Heart right ventricle (tissue), 16 donors: ENCODE measurements at regions not wholly inside any gene's neighbourhood (a gene's known extent, or its start where the extent isn't known, plus 50 kb on each side); places are given as distances from the start of the nearest gene placed in this dataset.
A peak's percentile ranks its signal among the peaks of the same experiment; 100 is the strongest.

Source experiments
- ATAC-seq, 8 donors: fragments of 200-7000 bp; cut with Tn5 transposase; one replicate each; pipeline ENCODE4 v1.9.1; 2020; ENCODE audit warnings: mild to moderate bottlenecking in 8 of 8, moderate library complexity in 8 of 8, moderate number of reproducible peaks in 1 of 8
- DNase-seq, 2 donors: peaks; one replicate each; pipeline ENCODE4 v3.0.0-alpha.2; 2020
- H3K27ac ChIP-seq, 10 donors: fragments of 200-600 bp; sonication (generic) in 2 of 10; one replicate each; pipeline versions ENCODE4 v1.5.0 to v1.8.0; 2020 to 2022; ENCODE audit warnings: mild to moderate bottlenecking in 3 of 10
- H3K27me3 ChIP-seq, 7 donors: fragments of 200-600 bp; one replicate each; pipeline ENCODE4 v1.8.0; 2021 to 2022; ENCODE audit warnings: mild to moderate bottlenecking in 2 of 7
- H3K36me3 ChIP-seq, 9 donors: fragments of 200-600 bp; sonication (generic) in 1 of 9; one replicate each; pipeline versions ENCODE4 v1.5.0 to v1.8.0; 2020 to 2022; ENCODE audit warnings: mild to moderate bottlenecking in 2 of 9
- H3K4me1 ChIP-seq, 9 donors: fragments of 200-600 bp; sonication (generic) in 1 of 9; one replicate each; pipeline versions ENCODE4 v1.5.0 to v1.8.0; 2020 to 2022; ENCODE audit warnings: mild to moderate bottlenecking in 4 of 9
- H3K4me3 ChIP-seq, 10 donors: fragments of 200-600 bp; sonication (generic) in 2 of 10; one replicate each; pipeline versions ENCODE4 v1.5.0 to v1.8.0; 2020 to 2022; ENCODE audit warnings: mild to moderate bottlenecking in 7 of 10, moderate library complexity in 2 of 10
- H3K9me3 ChIP-seq, 11 donors: fragments of 200-600 bp in 10 of 11; sonication (generic) in 2 of 11; one replicate each; pipeline versions ENCODE4 v1.5.0 to v1.8.0; 2013 to 2022; ENCODE audit warnings: mild to moderate bottlenecking in 2 of 11, control low read depth in 1 of 11, moderate library complexity in 1 of 11
- WGBS, 2 donors: extraction: QIAGEN DNeasy Blood & Tissue Kit; methylation state at CpG; one replicate each; pipeline ENCODE4 v1.1.7; 2013; ENCODE audit warnings: inconsistent platforms in 1 of 2; 5-methylcytosine and 5-hydroxymethylcytosine counted together
- intact Hi-C, 10 donors: fragments of 100-400 bp; cut with DNase I; formaldehyde crosslinking; loops; one replicate each; pipeline versions ENCODE4 v1.11.1 to v1.14.2; 2022
- TF ChIP-seq, protein P1 (sequence below), 9 donors: fragments of 200-600 bp; sonication (generic) in 2 of 9; IDR thresholded peaks; one replicate each; pipeline versions ENCODE4 v1.5.0 to v1.8.0; 2021 to 2022; ENCODE audit warnings: antibody characterized with exemption in 9 of 9, mild to moderate bottlenecking in 5 of 9, moderate library complexity in 1 of 9
- donor health status: Arrhythmogenic right ventricular cardiomyopathy.
- donor health status: ischemic (EF 13 %, LVEDD 7.1; RV severe dilation, severe dysfunction).
- donor health status: healthy with polysubstance abuse.
- donor health status: DM: no; HTN: yes; CAD: no.
- donor health status: DM: no; HTN: no; CAD: no.
- donor health status: ischemic (EF 25% LVEDD 6.9; RV normal size, moderate dysfunction).
- donor health status: ischemic (EF 25% LVEDD 5.7; RV mildly dilated, moderate dysfunction).
- donor health status: healthy.
- donor health status: DM: yes; HTN: yes; CAD: no.
- donor health status: Ischemic cardiomyopathy.
- donor health status: ischemic (EF 35%, LVEDD 5.7; RV mildly dilated, moderate dysfunction).
- donor health status: nonischemic (EF 11% LVEDD 7.7; RV severe dilation, severe dysfunction).
- donor health status: DM: yes; HTN: yes; CAD: no.
- donor health status: PGD.
- donor health status: ischemic (EF 29% LVEDD 5.4; RV normal size, mild dysfunction).
- donor health status: nonischemic (EF 23%, LVEDD 6.1; RV moderate dilation, normal function).

DNA sequence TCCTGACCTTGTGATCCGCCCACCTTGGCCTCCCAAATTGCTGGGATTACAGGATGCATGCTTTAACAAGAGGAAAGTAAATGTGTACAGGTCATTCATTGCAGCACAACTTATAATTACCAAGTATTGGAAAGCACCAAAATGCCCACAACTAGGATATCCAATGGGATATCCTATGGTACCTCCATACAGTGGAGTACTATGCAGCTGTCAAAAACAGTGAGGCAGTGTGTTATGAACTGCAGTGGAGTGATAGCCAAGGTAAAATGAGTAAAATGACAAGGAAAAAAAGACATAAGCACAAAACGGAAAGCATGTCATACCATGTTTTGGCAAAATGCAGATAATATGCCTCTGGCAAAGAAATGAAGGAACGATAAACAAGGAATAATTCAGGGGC lies 87.6 kb downstream of the FOXL1 start:
- Histone ChIP-seq H3K9me3 (no peaks in the 10 kb centered on the region), H3K4me3 (no peak overlapping the region), H3K36me3 (no peaks in the 10 kb centered on the region), H3K27me3 (peaks cover 0 to 39% (median 19%) of the 10 kb centered on the region in 7 donors), H3K27ac (peak overlapping the region in 7 of 10 donors; percentile 42 to 78 (median 63)), H3K4me1 (peaks cover 0 to 60% (median 28%) of the 10 kb centered on the region in 9 donors)
- TF ChIP-seq, protein P1, sequence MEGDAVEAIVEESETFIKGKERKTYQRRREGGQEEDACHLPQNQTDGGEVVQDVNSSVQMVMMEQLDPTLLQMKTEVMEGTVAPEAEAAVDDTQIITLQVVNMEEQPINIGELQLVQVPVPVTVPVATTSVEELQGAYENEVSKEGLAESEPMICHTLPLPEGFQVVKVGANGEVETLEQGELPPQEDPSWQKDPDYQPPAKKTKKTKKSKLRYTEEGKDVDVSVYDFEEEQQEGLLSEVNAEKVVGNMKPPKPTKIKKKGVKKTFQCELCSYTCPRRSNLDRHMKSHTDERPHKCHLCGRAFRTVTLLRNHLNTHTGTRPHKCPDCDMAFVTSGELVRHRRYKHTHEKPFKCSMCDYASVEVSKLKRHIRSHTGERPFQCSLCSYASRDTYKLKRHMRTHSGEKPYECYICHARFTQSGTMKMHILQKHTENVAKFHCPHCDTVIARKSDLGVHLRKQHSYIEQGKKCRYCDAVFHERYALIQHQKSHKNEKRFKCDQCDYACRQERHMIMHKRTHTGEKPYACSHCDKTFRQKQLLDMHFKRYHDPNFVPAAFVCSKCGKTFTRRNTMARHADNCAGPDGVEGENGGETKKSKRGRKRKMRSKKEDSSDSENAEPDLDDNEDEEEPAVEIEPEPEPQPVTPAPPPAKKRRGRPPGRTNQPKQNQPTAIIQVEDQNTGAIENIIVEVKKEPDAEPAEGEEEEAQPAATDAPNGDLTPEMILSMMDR (IDR thresholded peaks at IDR 0.05) = no peak
- ATAC-seq (no peak), DNase-seq (no peak)
- intact Hi-C loops = loop anchor here in 3 of 10 donors (5.0 to 10.0 kb wide), 3 partner anchors 84 to 91 kb away; partner anchors contain the start of gene FOXL1 (in 2 of the 3)
- 93 to 97% methylated on average over 3 of the region's 3 CpGs for WGBS, 2 donors

DNA sequence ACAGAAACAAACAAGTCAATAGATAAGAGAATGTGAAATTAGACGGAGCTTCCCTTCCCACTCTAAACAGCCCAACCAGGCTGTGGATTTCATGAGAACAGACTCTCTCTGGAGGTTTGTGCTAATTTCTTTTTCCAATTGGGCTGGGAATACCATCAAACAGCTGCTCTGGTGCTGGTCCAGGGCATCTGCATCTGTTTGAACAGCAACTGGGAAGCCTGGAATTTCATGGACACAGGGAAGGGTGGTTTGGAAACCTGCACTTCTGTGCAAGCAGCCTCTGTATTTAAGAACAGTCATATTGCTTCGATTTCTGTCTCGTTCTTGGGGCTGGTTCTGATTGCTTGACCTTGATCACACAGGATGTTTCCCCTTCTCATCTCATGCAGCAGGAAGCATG lies 88.7 kb downstream of the FOXL1 start:
- Histone ChIP-seq H3K27ac (peak overlapping the region; percentile 5 to 69 (median 60)), H3K4me3 (peak overlapping the region in 2 of 10 donors; percentile 3 to 14), H3K36me3 (no peaks in the 10 kb centered on the region), H3K9me3 (no peaks in the 10 kb centered on the region), H3K27me3 (peaks cover 0 to 43% (median 23%) of the 10 kb centered on the region in 7 donors), H3K4me1 (peaks cover 0 to 64% (median 36%) of the 10 kb centered on the region in 9 donors)
- DNase-seq (peak in 1 of 2 donors; percentile 72), ATAC-seq (peak; percentile 65 to 86 (median 78))
- WGBS, 2 donors = 28 to 39% methylated on average over 3 of the region's 3 CpGs
- TF ChIP-seq, protein P1 (IDR thresholded peaks at IDR 0.05) = no peak
- intact Hi-C loops = loop anchor here in 3 of 10 donors (5.0 to 10.0 kb wide), 3 partner anchors 85 to 92 kb away; partner anchors contain the start of gene FOXL1 (in 2 of the 3)

DNA sequence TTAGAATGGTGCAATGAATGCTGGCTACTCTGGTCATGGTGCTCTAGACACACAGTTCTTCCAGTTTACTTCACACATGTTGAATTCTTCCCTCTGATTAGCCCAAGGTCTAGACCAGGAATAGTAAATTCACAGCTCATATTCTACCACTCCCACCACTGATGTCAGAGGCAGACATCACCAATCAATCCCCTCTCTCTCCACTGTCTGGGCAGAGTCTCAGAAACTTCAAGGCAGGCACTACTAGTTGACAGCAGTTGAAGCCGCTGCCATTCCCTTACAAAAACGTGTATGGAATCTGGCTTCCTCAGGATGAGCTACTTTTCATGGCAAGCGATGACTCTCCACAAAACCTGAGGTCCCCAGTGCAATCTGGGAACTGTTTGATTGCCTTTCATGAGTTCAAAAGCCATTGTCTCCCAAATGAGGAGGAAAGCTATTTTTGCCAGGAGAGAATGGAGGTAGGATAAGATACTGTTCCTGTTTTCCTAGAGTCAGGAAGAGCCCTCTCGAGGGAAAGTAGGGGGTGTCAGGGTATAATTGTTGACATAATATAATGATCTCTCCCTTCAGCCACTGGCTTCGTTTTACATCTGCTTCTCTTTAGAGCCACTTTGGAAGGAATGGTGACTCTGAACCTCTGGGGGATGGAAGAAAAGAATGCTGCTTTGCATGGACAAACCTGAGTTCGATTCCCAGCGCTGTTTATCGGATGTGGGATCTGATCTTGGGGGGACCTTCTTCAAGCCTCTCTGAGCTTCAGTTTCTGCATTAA lies 90.0 kb downstream of the FOXL1 start:
- peak; percentile 5 to 78 (median 58) for ATAC-seq
- intact Hi-C loops = loop anchor here in 3 of 10 donors (5.0 to 10.0 kb wide), 3 partner anchors 86 to 94 kb away; partner anchors contain the start of gene FOXL1 (in 2 of the 3)
- WGBS, 2 donors = 40 to 46% methylated on average over 8 of the region's 8 CpGs

DNA sequence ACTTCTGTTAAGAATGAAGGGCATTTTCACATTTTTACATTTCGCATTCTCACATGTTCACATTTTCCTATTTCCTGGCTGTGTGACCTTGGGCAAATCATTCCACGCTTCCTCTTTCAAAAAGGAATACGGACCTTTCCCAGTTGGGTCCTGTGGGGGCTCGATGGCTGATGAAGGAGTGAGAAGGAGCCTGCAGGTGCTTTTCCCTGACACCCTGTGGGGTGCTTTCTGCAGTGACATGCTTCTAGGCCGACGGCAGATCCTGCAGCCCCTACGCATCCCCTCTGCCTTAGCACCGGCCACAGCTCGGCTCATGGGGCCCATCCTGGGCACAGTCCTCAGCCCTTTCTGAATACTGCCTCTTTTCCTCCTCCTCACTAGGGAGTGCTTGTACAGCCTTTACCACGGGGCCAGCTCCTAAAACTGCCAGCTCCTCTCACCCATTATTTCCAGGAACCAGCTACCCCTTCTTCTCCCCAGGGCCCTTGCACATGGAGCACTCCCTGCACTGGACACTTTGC lies 91.0 kb downstream of the FOXL1 start:
- peaks cover 0 to 53% (median 28%) of the 10 kb centered on the region in 7 donors for H3K27me3 ChIP-seq
- H3K4me1 ChIP-seq = peaks cover 0 to 62% (median 36%) of the 10 kb centered on the region in 9 donors
- DNase-seq (no peak), ATAC-seq (no peak)
- TF ChIP-seq, protein P1 (IDR thresholded peaks at IDR 0.05) = no peak
- WGBS, 2 donors = 66 to 69% methylated on average over 10 of the region's 10 CpGs
- H3K4me3 ChIP-seq = no peak overlapping the region
- no peaks in the 10 kb centered on the region for H3K36me3 ChIP-seq
- H3K27ac ChIP-seq = peak overlapping the region in 9 of 10 donors; percentile 7 to 76 (median 60)
- peaks cover 0 to 7% (median 0%) of the 10 kb centered on the region in 11 donors for H3K9me3 ChIP-seq
- intact Hi-C loops = loop anchor here in 3 of 10 donors (5.0 to 10.0 kb wide), 3 partner anchors 87 to 95 kb away; partner anchors contain the start of gene FOXL1 (in 2 of the 3)

More for the DNA sequence above, 90.0 kb downstream of the FOXL1 start:
- H3K4me1 ChIP-seq = peaks cover 0 to 69% (median 36%) of the 10 kb centered on the region in 9 donors
- TF ChIP-seq, protein P1 (IDR thresholded peaks at IDR 0.05) = no peak
- no peaks in the 10 kb centered on the region for H3K36me3 ChIP-seq
- H3K27me3 ChIP-seq = peaks cover 0 to 49% (median 29%) of the 10 kb centered on the region in 7 donors
- peak overlapping the region in 9 of 10 donors; percentile 6 to 69 (median 61) for H3K27ac ChIP-seq
- peak overlapping the region in 1 of 10 donors; percentile 3 for H3K4me3 ChIP-seq
- H3K9me3 ChIP-seq = peaks cover 0 to 7% (median 0%) of the 10 kb centered on the region in 11 donors
- peak in 1 of 2 donors; percentile 59 for DNase-seq
